ENCODE measurements at regions not wholly inside any gene's neighbourhood (a gene's known extent, or its start where the extent isn't known, plus 50 kb on each side); places are given as distances from the start of the nearest gene placed in this dataset.

GRCh38 chr10:130691776-130692175 is 555.6 kb downstream of the GLRX3 start:
- TF ChIP-seq CTCF (IDR thresholded peaks at IDR 0.05) (no peak), POLR2A (IDR thresholded peaks at IDR 0.05) (no peak)

Data from right lobe of liver (tissue), 4 donors.